NT2/D1 (cell line): ENCODE measurements at regions not wholly inside any gene's neighbourhood (a gene's known extent, or its start where the extent isn't known, plus 50 kb on each side); places are given as distances from the start of the nearest gene placed in this dataset.
"Not testable (repeated sequence)": the region's sequence is repeated elsewhere in the genome, so short reads cannot be mapped to it uniquely, and the experiment has no call there.

Experiments used
- DNase-seq: peaks from one replicate; pipeline ENCODE4 v3.0.0-alpha.2; 2011; ENCODE audit warnings: low read depth, low spot score
- H3K27me3 ChIP-seq: 2 replicates; pipeline ENCODE4 v1.6.0; 2011; ENCODE audit warnings: mild to moderate bottlenecking; ENCODE audit not compliant: insufficient read length, insufficient read depth
- H3K36me3 ChIP-seq: 2 replicates; pipeline ENCODE4 v1.6.1; 2011; ENCODE audit warnings: mild to moderate bottlenecking, low read length, mixed read lengths; ENCODE audit not compliant: insufficient read depth, insufficient read length
- H3K4me1 ChIP-seq: 2 replicates; pipeline ENCODE4 v1.5.1; 2011; ENCODE audit not compliant: insufficient read depth, insufficient read length
- H3K4me3 ChIP-seq: 2 replicates; pipeline ENCODE4 v1.5.1; 2011; ENCODE audit warnings: low read depth; ENCODE audit not compliant: insufficient read length
- H3K9ac ChIP-seq: 2 replicates; pipeline ENCODE4 v1.6.0; 2011; ENCODE audit warnings: low read depth; ENCODE audit not compliant: insufficient read length
- H3K9me3 ChIP-seq: 2 replicates; pipeline ENCODE4 v1.5.1; 2011; ENCODE audit warnings: mild to moderate bottlenecking, low read length; ENCODE audit not compliant: insufficient read depth
- SUZ12 ChIP-seq: IDR thresholded peaks from 2 replicates; pipeline ENCODE4 v1.6.1; 2011; ENCODE audit not compliant: insufficient read length, insufficient read depth; ENCODE audit errors: extremely low read depth
- YY1 ChIP-seq: IDR thresholded peaks from 2 replicates; pipeline ENCODE4 v1.6.1; 2011; ENCODE audit not compliant: insufficient read length, insufficient read depth
- ZNF274 ChIP-seq: IDR thresholded peaks from 2 replicates; pipeline ENCODE4 v1.6.1; 2011; ENCODE audit warnings: mild to moderate bottlenecking, low read depth, low read length

DNA sequence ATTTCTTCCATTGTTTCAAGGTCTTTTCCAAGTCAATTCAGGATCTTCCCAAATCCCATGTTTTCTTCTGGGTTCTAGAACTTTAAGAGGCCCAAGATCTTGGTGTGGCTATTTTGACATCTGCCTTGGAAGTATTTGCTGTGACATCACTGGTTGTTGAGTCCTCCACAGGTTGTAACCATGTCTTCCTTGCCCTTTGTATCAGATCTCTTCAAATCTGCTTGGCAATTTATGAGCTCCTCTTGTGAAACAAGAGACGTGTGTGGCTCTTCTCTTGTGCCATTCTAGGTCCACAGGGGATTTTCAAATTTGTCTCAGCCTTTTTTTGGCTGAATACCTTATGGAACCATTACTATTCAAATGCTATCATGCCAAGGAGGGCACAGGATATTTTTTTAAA, 60.3 kb upstream of the KCNK2 start:
- Histone ChIP-seq H3K9ac (no peak overlapping the region), H3K4me3 (no peak overlapping the region), H3K27me3 (no peaks in the 10 kb centered on the region), H3K4me1 (no peaks in the 10 kb centered on the region), H3K9me3 (no peaks in the 10 kb centered on the region), H3K36me3 (no peaks in the 10 kb centered on the region)
- no peak for DNase-seq
- TF ChIP-seq ZNF274 (no peak), SUZ12 (no peak), YY1 (no peak)

DNA sequence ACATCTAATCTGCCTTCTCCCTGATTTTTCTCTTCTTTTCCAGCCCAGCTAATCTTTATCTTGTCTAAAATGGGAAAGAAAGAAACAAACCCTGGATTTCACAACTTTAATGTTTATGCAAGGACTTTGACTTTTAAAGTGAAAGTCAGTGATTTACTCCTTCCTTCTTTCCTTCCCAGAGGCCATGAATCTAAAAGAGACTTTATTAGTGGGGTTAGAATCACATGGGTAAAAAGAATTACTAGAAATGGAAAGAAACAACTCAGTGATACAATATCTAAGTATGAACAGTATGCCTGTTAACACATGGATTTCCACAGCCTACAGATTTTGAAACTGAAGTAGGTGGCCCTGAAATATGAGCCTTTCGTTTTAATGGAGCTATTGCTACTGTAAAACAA, 59.8 kb upstream of the KCNK2 start:
- Histone ChIP-seq H3K4me3 (no peak overlapping the region), H3K9ac (no peak overlapping the region)
- DNase-seq: no peak

GRCh38 chr1:215023155-215023832, 59.2 kb upstream of the KCNK2 start:
- no peak overlapping the region for H3K9ac ChIP-seq
- no peaks in the 10 kb centered on the region for H3K27me3 ChIP-seq
- no peaks in the 10 kb centered on the region for H3K9me3 ChIP-seq
- no peak for DNase-seq
- H3K4me1 ChIP-seq: no peaks in the 10 kb centered on the region
- H3K36me3 ChIP-seq: no peaks in the 10 kb centered on the region
- TF ChIP-seq ZNF274 (no peak), YY1 (no peak), SUZ12 (no peak)
- H3K4me3 ChIP-seq: no peak overlapping the region

More for the DNA sequence above, 59.8 kb upstream of the KCNK2 start:
- no peaks in the 10 kb centered on the region for H3K27me3 ChIP-seq
- no peaks in the 10 kb centered on the region for H3K9me3 ChIP-seq
- no peaks in the 10 kb centered on the region for H3K4me1 ChIP-seq
- no peaks in the 10 kb centered on the region for H3K36me3 ChIP-seq
- TF ChIP-seq YY1 (no peak), ZNF274 (no peak)

DNA sequence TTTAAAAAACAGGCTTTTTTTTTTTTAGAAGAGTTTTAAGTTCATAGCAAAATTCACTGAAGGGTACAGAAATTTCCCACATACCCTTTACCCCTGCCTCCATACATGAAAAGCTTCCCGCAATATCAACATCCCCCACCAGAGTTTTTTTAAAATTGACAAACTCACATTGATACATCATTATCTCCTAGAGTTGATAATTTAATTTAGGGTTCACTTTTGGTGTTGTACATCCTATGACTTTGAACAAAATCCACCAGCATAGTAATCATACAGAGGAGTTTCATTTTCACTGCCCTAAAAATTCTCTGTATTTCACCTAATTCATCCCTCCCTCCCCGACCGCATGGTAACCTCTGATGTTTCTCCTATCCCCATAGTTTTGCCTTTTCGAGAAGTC, 53.6 kb upstream of the KCNK2 start:
- Histone ChIP-seq H3K4me3 (no peak overlapping the region), H3K36me3 (no peaks in the 10 kb centered on the region), H3K27me3 (no peaks in the 10 kb centered on the region), H3K9ac (no peak overlapping the region), H3K4me1 (no peaks in the 10 kb centered on the region), H3K9me3 (no peaks in the 10 kb centered on the region)
- DNase-seq: no peak
- TF ChIP-seq SUZ12 (no peak), YY1 (no peak), ZNF274 (no peak)

DNA sequence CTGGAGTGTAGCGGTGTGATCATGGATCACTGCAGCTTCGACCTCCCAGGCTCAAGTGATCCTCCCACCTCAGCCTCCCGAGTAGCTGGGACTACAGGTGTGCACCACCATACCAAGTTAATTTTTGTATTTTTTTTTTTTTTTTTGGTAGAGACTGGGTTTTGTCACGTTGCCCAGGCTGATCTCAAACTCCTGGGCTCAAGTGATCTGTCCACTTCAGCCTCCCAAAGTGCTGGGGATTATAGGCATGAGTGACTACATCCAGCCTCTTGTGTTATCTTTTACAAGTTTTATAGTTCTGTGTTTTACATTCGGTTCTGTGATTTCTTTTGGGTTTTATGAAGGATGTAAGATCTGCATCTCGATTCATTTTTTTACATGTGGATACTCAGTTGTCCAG, 52.0 kb upstream of the KCNK2 start:
- not testable (repeated sequence) for DNase-seq, H3K36me3 ChIP-seq, H3K4me3 ChIP-seq, H3K9me3 ChIP-seq, H3K9ac ChIP-seq, H3K27me3 ChIP-seq, H3K4me1 ChIP-seq

- DNase-seq: no peak
- H3K4me3 ChIP-seq: no peak overlapping the region
- H3K9me3 ChIP-seq: no peaks in the 10 kb centered on the region
- H3K36me3 ChIP-seq: no peaks in the 10 kb centered on the region
- H3K27me3 ChIP-seq: no peaks in the 10 kb centered on the region
- H3K4me1 ChIP-seq: no peaks in the 10 kb centered on the region
- H3K9ac ChIP-seq: no peak overlapping the region
- TF ChIP-seq SUZ12: no peak
- TF ChIP-seq ZNF274: no peak
Measured at GRCh38 chr1:215031392-215031791, 51.1 kb upstream of the KCNK2 start.
